MM.1S (cell line): ENCODE measurements at regions not wholly inside any gene's neighbourhood (a gene's known extent, or its start where the extent isn't known, plus 50 kb on each side); places are given as distances from the start of the nearest gene placed in this dataset.
"Not testable (repeated sequence)": the region's sequence is repeated elsewhere in the genome, so short reads cannot be mapped to it uniquely, and the experiment has no call there.

ENCODE experiments used
- EZH2phosphoT487 ChIP-seq: fragments of 300-600 bp; sonication (generic); IDR thresholded peaks from 2 replicates; pipeline ENCODE4 v1.6.1; 2018; ENCODE audit warnings: antibody characterized with exemption, low read length
- TF ChIP-seq, protein P1 (sequence below): fragments of 300-600 bp; sonication (generic); IDR thresholded peaks from 2 replicates; pipeline ENCODE4 v1.5.1; 2016; ENCODE audit warnings: antibody characterized with exemption, low read length, mixed read lengths

DNA sequence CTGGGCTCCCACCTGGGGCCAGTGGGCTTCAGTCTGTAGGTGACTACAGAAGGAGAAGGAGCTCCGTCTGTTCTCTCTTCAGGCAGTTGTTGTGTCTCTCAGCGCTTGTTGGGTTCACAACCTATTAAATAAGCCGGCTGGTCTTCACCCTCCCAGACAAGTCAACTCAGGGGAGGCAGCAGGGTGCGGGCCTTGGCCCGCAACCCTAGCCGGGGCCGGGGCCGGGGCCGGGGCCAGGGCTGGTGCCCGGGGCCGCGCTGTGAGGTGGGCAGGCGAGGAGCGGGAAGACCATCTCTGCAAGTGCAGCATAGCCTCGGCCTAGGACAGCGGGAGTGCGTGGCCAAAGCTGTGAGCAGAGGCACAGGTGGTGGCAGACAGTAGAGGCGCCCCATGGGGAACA lies 95.1 kb upstream of the PTPN20 start:
- TF ChIP-seq, protein P1, sequence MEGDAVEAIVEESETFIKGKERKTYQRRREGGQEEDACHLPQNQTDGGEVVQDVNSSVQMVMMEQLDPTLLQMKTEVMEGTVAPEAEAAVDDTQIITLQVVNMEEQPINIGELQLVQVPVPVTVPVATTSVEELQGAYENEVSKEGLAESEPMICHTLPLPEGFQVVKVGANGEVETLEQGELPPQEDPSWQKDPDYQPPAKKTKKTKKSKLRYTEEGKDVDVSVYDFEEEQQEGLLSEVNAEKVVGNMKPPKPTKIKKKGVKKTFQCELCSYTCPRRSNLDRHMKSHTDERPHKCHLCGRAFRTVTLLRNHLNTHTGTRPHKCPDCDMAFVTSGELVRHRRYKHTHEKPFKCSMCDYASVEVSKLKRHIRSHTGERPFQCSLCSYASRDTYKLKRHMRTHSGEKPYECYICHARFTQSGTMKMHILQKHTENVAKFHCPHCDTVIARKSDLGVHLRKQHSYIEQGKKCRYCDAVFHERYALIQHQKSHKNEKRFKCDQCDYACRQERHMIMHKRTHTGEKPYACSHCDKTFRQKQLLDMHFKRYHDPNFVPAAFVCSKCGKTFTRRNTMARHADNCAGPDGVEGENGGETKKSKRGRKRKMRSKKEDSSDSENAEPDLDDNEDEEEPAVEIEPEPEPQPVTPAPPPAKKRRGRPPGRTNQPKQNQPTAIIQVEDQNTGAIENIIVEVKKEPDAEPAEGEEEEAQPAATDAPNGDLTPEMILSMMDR, result not testable (repeated sequence)
- not testable (repeated sequence) for TF ChIP-seq EZH2phosphoT487
